ENCODE measurements at regions not wholly inside any gene's neighbourhood (a gene's known extent, or its start where the extent isn't known, plus 50 kb on each side); places are given as distances from the start of the nearest gene placed in this dataset.

DNA sequence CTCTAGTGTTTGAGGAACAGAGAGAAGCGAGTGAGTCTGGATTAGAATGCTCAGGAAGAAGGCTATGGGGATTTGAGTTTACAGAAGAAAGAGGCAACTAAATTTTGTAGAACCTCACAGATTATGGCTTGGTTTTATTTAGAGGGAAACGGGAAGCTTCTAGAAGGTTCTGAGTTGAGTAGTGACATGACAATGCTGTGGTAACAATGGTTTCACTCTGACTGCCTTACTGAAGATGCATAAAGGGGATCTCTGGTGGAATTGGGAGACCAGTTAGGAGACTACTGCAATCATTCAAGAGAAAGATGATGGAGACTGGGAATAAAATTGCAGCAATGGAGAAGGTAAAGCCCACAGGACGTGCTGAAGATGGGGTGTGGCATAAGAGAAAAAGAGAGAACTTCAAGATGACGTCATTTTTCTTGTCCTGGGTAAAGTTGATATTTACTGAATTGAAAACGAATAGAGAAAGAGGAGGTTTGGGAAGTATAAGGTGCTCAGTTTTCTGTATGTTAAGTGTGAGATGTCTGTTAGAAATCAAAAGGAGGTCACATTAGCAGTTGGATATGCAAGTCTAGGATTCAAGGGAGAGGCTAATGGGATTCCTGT lies 710.1 kb upstream of the NRSN1 start:
- peaks cover 0 to 9% of the 10 kb centered on the region in 2 donors for H3K4me1 ChIP-seq
- no peak for DNase-seq (ENCODE audit: low spot score)
- no peak overlapping the region for H3K27ac ChIP-seq
- no peak overlapping the region for H3K4me3 ChIP-seq
- H3K27me3 ChIP-seq, result no peaks in the 10 kb centered on the region
- H3K9me3 ChIP-seq, result no peaks in the 10 kb centered on the region
- TF ChIP-seq, protein P1, sequence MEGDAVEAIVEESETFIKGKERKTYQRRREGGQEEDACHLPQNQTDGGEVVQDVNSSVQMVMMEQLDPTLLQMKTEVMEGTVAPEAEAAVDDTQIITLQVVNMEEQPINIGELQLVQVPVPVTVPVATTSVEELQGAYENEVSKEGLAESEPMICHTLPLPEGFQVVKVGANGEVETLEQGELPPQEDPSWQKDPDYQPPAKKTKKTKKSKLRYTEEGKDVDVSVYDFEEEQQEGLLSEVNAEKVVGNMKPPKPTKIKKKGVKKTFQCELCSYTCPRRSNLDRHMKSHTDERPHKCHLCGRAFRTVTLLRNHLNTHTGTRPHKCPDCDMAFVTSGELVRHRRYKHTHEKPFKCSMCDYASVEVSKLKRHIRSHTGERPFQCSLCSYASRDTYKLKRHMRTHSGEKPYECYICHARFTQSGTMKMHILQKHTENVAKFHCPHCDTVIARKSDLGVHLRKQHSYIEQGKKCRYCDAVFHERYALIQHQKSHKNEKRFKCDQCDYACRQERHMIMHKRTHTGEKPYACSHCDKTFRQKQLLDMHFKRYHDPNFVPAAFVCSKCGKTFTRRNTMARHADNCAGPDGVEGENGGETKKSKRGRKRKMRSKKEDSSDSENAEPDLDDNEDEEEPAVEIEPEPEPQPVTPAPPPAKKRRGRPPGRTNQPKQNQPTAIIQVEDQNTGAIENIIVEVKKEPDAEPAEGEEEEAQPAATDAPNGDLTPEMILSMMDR (IDR thresholded peaks at IDR 0.05), result no peak
- H3K36me3 ChIP-seq, result no peaks in the 10 kb centered on the region

DNA sequence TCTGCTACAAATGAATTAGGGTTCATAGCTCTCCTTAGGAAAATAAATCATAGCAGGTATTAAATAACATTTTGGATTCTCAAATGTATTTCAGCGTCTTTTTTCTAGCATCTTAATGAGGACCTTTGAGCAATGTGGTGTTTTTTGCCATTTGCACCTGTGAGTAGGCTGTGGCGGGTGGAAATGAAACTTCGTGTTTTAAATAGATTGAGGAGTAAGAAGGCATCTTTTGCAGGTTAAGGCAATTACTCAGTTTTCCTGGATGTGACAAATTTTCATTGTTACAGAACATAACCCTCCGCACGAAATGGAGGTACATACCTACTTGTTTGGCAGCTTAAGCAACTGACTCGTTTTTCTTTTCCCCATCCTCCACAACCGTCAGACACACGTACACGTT lies 708.9 kb upstream of the NRSN1 start:
- Histone ChIP-seq H3K27ac (no peak overlapping the region), H3K4me1 (peaks cover 0 to 9% of the 10 kb centered on the region in 2 donors), H3K27me3 (no peaks in the 10 kb centered on the region), H3K9me3 (no peaks in the 10 kb centered on the region), H3K4me3 (no peak overlapping the region), H3K36me3 (no peaks in the 10 kb centered on the region)
- TF ChIP-seq, protein P1 (IDR thresholded peaks at IDR 0.05), result no peak
- DNase-seq (ENCODE audit: low spot score), result no peak

DNA sequence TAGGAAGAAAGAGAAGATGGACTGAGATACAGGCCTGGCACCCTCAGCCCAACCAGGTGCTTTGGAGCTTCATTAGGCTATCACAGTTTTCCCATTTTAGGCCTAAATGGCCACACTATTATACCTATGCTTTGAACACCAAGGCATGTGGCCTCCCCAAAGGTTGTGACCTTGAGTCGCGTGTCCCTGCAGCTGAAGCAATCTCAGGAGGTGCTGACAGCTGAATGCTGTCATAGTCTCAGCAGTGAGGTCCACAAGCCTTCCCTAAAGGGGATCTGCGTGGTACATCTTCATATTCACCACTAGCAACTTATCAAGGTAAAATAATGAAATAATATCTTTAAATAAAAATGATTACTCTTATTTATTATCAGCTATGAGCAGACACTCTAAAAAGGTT lies 707.9 kb upstream of the NRSN1 start:
- no peak overlapping the region for H3K4me3 ChIP-seq
- H3K36me3 ChIP-seq, result no peaks in the 10 kb centered on the region
- H3K9me3 ChIP-seq, result no peaks in the 10 kb centered on the region
- no peaks in the 10 kb centered on the region for H3K27me3 ChIP-seq
- TF ChIP-seq, protein P1 (IDR thresholded peaks at IDR 0.05), result no peak
- H3K27ac ChIP-seq, result no peak overlapping the region
- peaks cover 0 to 9% of the 10 kb centered on the region in 2 donors for H3K4me1 ChIP-seq
- DNase-seq (ENCODE audit: low spot score), result no peak

DNA sequence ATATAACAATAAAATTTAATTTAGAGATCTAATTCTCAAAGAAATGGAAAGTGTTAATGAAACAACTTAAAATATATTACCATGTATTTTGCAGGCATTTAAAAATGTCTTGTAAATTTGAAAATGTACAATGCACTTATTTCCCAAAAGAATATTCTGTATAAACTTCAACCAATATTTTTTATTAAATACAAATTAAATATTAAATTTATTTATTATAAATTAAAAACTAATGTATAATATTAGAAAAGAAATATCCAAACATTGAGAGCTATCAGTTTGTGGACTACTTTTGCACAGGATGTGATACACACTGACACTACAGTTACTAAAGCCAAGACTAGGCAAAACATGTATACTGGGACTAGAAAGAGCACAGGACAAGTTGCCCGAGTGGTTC lies 707.0 kb upstream of the NRSN1 start:
- H3K9me3 ChIP-seq, result no peaks in the 10 kb centered on the region
- no peak overlapping the region for H3K4me3 ChIP-seq
- H3K4me1 ChIP-seq, result peaks cover 0 to 4% of the 10 kb centered on the region in 2 donors
- DNase-seq (ENCODE audit: low spot score), result no peak
- TF ChIP-seq, protein P1 (IDR thresholded peaks at IDR 0.05), result no peak
- H3K27ac ChIP-seq, result no peak overlapping the region
- H3K27me3 ChIP-seq, result no peaks in the 10 kb centered on the region
- no peaks in the 10 kb centered on the region for H3K36me3 ChIP-seq

DNA sequence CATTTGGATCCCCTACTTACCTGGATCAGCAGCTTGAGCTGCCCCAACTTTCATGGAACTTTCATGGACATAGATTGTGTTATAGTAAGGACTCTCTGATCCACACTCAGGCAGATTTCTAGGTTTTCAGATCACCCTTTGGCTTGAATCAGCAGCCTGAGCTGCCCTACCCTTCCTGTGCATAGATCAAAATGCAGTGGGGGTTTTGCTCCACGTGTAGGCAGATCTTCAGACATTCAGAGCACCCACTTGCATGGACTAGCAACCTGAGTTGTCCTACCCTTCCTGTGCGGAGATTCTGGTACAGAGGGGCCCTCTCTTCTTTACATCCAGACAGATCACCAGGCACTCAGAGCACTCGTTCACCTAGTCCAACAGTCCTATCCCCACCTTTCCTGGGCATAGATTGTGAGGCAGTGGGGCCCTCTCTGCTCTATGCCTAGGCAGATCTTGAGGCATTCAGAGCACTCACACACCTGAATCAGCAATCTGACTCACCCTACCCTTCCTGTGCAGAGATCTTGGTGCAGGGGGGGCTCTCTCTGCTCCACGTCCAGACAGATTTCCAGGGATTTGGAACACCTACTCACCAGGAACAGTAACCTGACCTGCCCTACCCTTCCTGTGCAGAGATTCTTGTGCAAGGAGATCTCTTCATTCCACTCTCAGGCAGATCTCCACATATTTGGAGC lies 705.2 kb upstream of the NRSN1 start:
- Histone ChIP-seq H3K36me3 (no peaks in the 10 kb centered on the region), H3K27me3 (no peaks in the 10 kb centered on the region), H3K27ac (no peak overlapping the region), H3K4me3 (no peak overlapping the region), H3K9me3 (no peaks in the 10 kb centered on the region), H3K4me1 (no peaks in the 10 kb centered on the region)
- TF ChIP-seq, protein P1 (IDR thresholded peaks at IDR 0.05), result no peak
- DNase-seq (ENCODE audit: low spot score), result no peak

Data from right atrium auricular region (tissue), 2 donors.